ENCODE measurements at regions not wholly inside any gene's neighbourhood (a gene's known extent, or its start where the extent isn't known, plus 50 kb on each side); places are given as distances from the start of the nearest gene placed in this dataset.

DNA sequence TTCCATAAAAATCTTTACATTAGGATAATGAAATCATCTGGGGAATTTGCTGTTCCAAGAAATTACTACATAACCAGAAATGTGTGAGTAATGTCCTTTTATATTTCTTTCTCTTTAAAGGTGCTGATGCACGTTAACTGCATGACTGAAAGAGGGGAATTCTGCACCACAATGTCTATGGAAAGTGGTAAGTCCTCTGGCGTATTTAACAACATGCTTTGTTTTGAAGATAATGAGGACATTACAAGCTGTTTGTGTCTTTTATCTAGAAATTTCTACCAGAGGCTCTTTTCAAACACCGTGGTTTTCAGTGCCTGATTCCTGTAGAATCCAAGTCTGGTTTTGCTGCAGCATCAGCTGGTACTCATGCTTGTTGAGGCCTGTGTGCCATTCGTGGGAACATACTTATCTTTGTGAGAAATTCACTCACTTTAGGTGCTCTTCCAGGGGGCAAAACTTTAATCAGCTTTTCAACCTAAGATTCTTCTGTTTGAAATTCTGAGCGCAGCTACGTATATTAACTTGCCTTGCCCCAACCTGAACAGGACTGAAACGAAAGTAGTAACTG, 257.2 kb downstream of the PDHA2 start:
- no peak for TF ChIP-seq ZFX (IDR thresholded peaks at IDR 0.05)
- TF ChIP-seq CTCF (conservative IDR thresholded peaks at IDR 0.05) = no peak
- no peak overlapping the region for H3K27ac ChIP-seq

DNA sequence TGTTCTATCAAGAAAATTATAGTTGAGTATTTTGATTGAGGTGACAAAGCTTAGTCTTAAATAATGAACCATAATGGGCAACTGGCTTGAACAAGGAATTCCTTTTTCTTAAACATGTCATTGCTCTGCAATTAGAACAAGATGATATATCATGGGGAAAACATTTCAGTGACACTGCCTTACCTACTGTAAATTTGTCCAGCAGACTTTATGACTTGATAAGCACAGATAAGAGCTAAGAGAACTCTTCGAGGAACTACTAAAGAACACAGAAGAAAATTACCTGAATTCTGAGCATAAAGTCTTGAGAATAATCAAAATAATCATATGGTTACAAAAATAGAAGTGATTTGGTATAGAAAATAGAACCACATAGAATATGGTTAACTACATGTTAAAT, 257.8 kb downstream of the PDHA2 start:
- no peak overlapping the region for H3K27ac ChIP-seq
- TF ChIP-seq ZFX (IDR thresholded peaks at IDR 0.05) (no peak), CTCF (conservative IDR thresholded peaks at IDR 0.05) (no peak)

GRCh38 chr4:96099031-96099430, 259.1 kb downstream of the PDHA2 start:
- no peak overlapping the region for H3K27ac ChIP-seq
- no peak for TF ChIP-seq ZFX (IDR thresholded peaks at IDR 0.05)

- no peak for TF ChIP-seq CTCF (conservative IDR thresholded peaks at IDR 0.05)
- TF ChIP-seq ZFX (IDR thresholded peaks at IDR 0.05) = no peak
- H3K27ac ChIP-seq = no peak overlapping the region
Observed at GRCh38 chr4:96102541-96103026, 262.7 kb downstream of the PDHA2 start.

GRCh38 chr4:96103086-96103485, 263.2 kb downstream of the PDHA2 start:
- TF ChIP-seq ZFX (IDR thresholded peaks at IDR 0.05) = no peak
- no peak overlapping the region for H3K27ac ChIP-seq

- TF ChIP-seq ZFX (IDR thresholded peaks at IDR 0.05) = no peak
- no peak overlapping the region for H3K27ac ChIP-seq
Observed at GRCh38 chr4:96108146-96108545, 268.3 kb downstream of the PDHA2 start.

- no peak for TF ChIP-seq ZFX (IDR thresholded peaks at IDR 0.05)
- TF ChIP-seq CTCF (conservative IDR thresholded peaks at IDR 0.05) = no peak
- H3K27ac ChIP-seq = no peak overlapping the region
Observed at GRCh38 chr4:96112631-96113030, 272.7 kb downstream of the PDHA2 start.

DNA sequence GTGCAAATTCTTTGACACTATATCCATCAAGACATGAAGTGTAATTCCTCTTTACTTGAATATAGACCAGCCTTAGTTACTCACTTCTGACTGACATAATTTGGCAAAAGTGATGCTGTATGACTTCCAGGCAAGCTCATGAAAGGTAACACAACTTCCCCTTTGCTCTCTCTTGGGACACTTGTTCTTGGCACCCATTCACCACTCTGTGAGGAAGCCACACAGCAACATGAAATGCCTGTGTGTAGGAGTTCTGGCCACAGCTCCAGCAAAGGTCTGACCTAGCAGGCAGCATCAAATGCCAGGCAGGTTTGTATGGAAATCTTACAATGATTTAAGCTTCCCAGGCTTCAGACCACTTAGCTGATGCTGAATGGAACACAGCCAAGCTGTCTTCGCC, 280.3 kb downstream of the PDHA2 start:
- H3K27ac ChIP-seq = no peak overlapping the region
- TF ChIP-seq CTCF (conservative IDR thresholded peaks at IDR 0.05) = no peak
- TF ChIP-seq ZFX (IDR thresholded peaks at IDR 0.05) = no peak

GRCh38 chr4:96126227-96126626, 286.3 kb downstream of the PDHA2 start:
- H3K27ac ChIP-seq = no peak overlapping the region
- no peak for TF ChIP-seq CTCF (conservative IDR thresholded peaks at IDR 0.05)
- TF ChIP-seq ZFX (IDR thresholded peaks at IDR 0.05) = no peak
